Myocyte (in vitro differentiated cells): ENCODE measurements at regions not wholly inside any gene's neighbourhood (a gene's known extent, or its start where the extent isn't known, plus 50 kb on each side); places are given as distances from the start of the nearest gene placed in this dataset.
"Not testable (repeated sequence)": the region's sequence is repeated elsewhere in the genome, so short reads cannot be mapped to it uniquely, and the experiment has no call there.

Experiments
- DNase-seq: peaks from one replicate; pipeline ENCODE4 v3.0.0-alpha.2; 2012; ENCODE audit warnings: low read depth

DNA sequence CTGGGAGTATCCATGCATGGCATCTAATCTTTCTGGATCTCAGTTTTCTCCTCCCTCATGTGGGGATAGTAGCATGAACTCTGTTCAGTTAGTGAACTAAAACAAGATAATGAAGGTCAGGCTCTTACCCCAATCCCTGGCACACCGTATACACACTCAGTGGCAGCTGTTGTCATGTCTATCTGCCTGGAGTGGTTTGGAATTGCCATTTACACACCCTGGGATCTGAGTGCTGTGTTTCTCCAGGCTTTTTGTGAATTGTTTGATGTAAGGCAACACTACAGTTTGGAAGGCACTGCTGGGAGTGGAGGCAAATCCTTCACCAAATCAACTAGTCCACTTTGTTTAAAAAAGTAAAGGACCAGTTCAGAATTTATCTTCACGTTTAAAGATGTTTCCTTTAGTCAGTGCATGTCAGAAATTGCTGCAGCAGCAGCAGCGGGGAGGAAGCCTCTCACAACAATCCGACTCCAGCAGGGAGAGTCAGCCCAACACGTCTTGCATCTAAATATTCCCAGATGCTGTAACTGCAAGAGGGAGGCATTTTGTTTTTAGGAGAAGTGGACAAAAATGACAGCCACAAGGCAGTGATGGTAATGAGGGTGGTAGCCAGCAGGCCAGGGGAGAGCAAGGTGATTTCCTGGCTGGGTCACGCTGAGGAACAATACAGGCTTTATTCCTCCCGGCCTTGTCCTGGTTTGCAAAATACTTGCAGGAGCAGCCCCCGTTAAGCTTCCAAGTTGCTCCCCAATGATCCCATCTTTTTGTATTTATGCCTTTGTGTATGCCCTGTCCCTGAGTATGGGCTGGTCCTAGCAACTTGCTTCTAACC lies 128.5 kb upstream of the LRIG1 start:
- no peak for DNase-seq

DNA sequence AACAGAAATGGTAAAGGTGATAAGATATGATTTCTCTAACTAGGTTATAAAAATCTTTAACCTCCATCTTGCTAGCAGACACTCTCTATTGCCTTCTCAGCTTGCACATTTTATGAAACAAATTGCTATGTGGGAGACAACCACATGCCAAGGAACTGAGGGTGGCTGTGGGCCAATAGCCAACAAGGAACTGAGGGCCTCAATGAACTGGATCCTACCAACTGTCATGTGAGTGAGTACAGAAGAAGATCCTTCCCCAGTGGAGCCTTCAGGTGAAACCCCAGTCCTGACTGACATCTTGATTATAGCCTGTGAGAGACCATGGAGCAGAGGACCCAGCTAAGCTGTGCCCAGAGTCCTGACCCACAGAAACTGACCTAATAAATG lies 129.2 kb upstream of the LRIG1 start:
- DNase-seq, result no peak

DNA sequence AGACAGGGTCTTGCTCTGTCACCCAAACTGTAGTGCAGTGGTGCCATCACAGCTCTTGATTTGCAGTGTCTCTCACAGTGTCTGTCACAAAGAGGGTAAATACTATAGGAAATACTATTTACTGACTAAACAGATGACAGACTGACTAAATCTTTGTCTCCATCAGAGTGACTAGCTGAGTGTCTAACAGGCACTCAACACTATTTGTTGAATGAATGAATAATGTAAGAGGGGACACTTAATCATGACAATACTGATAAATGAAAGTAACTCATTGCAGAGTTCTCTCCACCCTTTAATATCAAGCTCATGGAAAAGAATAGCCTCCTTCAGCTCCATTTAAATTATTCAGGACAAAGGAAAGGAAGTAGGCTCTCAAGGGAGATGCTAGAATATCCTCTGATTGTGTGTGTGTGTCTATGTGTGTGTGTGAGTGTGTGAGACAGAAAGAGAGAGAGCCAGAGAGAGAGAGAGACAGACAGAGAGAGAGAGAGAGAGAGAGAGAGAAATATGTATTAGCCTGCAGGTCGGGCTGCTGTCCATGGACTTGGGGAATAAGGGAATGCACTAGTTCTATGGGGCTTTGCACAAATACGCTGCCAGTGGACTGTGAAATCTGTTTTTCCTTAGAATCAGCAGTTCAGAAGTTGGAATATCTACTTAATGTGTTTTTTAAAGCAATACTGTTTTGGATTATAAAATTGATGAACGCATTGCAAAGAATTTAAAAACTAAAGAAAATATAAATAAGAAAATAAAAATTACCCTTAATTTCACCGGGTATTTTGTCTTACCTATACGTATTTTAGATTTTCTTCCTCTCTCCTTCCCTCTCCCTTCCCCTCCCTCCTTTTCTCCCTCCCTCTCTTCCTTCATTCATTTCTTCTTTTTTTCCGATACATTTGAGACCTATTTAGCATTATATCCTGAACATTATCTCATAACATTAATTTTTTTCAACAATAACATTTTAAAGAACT lies 132.9 kb upstream of the LRIG1 start:
- DNase-seq, result no peak

DNA sequence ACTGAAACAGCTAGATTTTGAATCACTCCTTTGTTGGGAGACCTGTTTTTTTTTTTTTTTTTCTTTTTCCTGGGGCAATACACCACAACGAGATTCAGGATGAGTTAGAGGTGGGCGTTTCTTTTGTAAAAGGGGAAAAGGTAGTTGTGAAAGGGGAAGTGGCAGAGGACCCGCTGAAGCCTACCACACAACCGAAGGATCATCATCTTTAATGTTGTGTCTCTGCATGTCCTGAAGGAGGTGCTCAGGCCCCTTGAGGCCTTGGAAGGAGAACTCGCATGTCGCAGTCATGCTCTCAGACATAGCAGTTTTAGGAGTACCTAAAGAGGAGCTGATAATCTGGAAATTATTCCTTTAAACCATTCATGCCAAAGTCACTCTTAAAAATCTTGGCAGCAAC lies 137.9 kb upstream of the LRIG1 start:
- DNase-seq, result no peak

DNA sequence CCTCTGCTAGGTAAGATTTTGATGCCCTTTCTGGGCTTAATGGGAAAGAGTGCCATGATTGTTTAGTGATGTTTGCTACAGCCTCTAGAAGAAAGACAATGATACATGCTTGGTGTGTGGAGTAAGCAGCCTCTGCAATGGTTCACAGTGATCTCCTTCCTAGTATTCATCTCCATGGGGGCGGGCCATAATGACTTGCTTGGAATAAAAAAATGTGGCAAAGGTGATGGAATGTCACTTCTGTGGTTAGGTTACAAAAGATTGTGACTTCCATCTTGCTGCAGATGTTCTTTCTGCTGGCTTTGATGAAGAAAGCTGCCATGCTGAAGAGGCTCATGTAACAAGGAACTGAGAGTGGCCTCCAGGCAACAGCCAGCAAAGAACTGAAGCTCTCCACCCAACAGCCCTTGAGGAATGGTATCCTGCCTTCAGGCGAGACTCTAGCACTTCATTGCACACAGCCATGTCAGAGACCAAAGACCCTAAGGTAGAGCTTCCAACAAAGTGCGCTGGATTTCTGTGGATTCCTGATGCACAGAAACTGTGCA lies 139.1 kb upstream of the LRIG1 start:
- no peak for DNase-seq

DNA sequence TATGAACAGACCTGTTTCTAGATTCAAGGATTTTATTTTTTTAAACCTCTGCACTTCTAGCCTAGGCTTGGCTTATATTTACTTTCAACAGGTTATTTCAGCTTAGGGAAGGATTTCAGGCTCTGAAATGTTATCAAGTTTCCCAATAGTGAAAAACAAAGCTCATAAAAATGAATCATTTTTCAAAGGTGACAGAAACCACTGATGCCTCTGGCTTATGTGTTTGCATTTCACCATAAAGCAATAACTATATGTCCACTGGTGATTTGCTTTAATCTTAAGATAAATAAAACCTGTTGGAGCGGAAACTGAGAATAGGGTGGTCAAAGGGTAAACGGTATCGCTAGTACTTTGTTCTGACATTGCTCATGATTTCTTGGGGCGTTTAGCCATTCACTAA lies 141.2 kb upstream of the LRIG1 start:
- DNase-seq, result no peak

DNA sequence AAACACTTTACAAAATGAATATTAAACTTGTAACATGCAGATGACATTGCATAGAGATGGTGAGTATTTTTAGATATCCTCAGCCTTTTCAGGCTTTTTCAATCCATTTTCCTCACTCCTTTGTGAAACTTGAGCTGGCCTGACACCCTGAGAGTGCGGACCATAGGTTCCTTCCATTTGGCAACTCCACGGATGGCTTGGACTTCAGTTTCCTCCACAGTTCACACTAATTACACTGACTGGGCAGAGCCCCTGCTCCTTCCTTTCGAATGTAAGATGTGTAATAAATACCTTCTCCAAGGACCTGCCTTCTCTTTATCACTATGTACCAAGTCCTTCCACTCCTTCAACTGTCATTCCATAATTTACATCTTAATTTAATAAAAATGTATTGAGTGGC lies 141.7 kb upstream of the LRIG1 start:
- DNase-seq, result no peak

DNA sequence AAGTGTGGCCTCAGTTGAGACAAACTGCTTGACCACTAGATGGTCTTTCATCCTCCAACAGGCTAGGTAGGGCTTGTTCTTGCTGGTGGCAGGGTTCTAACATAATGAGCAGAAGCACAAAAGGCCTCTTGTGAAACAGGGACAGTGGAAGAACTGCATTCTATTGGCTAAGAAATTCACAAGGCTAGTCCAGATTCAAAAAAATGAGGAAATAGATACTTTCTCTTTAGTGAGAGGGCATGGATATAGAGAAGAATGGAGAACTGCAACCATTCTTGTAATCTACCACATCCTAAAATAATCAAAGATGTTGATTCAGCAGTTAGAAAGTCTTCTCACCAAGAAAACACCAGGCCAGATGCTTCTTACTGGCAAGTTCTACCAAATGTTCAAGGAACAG lies 143.7 kb upstream of the LRIG1 start:
- DNase-seq, result no peak

DNA sequence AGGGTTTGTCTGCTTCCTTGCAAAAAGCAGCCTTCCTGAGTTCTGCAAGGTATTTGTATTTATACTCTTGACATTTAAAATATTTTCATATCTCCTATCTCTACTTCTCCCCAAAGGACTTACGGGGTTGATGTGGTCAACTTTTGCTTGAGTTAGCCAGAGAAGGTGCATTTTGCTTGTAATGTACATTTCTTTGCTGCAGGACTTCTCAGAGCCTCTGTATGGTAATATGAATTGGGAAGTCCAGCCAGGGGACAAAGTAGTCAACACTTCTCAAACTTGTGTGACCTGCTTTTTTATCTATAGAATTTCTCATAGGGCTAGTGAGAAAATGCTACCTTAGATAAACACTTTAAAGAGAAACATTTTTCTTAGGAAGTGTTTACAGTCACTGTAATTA lies 148.2 kb upstream of the LRIG1 start:
- no peak for DNase-seq

DNA sequence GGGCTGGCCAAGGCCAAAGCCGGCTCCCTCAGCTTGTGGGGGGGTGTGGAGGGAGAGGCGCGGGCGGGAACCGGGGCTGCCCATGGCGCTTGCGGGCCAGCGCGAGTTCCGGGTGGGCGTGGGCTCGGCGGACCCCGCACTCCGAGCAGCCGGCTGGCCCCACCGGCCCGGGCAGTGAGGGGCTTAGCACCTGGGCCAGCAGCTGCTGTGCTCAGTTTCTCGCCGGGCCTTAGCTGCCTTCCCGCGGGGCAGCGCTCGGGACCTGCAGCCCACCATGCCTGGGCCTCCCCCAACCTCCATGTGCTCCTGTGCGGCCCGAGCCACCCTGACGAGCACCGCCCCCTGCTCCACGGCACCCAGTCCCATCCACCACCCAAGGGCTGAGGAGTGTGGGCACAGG lies 150.7 kb upstream of the LRIG1 start:
- not testable (repeated sequence) for DNase-seq

DNA sequence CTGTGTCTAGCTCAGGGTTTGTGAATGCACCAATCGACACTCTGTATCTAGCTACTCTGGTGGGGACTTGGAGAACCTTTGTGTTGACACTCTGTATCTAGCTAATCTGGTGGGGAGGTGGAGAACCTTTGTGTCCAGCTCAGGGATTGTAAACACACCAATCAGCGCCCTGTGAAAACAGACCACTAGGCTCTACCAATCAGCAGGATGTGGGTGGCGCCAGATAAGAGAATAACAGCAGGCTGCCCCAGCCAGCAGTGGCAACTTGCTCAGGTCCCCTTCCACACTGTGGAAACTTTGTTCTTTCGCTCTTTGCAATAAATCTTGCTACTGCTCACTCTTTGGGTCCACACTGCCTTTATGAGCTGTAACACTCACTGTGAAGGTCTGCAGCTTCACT lies 151.3 kb upstream of the LRIG1 start:
- not testable (repeated sequence) for DNase-seq

DNA sequence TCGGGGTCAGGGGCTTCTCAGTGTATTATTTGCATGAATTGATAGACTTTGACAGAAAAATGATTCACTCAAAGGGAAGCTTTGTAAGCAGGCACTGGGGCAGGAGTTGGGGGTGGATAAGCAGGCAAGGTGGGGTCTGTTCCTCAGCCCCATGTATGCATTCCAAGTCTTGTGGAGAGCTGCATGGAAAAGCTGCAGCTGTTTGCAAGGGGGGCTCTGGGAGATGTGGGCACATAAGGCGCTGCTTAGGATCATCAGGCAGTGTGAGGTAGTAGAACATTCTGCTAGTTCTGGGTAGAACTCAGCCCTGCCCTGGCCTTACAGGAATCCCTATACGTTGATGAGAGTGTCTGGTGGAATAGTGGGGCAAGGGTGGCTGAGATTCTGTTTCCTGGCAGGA lies 154.2 kb upstream of the LRIG1 start:
- no peak for DNase-seq

DNA sequence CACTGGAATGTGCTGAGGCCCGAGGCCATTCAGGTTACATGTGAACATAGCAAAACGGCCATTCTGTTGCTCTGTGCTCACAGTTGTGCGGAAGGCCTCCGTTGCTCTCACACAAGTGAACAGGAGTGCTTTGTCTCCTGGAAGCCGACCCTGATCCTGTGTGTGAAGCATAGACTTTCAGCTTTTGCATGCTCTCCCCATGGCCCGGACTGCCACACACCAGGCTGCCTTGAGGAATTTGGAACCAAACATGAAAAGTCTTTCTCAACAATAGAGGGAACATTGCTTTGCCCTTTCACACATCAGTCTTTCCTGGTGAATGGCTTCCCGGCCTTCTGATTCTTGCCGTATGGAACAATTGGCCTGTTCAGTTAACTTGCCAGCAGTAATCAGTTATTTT lies 154.8 kb upstream of the LRIG1 start:
- DNase-seq, result no peak

DNA sequence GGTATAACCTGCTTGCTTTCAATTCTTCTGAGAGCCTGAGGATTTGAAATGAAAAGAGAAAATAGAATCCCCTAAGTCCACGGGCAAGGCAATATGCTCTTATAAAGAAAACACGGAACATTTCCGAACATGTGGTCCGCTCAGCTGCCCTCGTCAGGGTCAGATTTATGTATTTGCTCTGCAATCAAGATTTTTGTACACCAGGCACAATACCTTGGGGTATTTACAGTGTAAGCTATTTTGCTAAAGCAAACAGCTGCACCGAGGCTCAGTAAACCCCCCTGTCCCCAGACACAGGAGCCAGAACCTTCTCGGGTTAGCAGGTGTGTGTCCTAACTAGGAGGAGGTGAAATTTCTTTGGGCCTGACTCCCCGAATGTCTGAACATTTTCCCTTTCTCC lies 155.8 kb upstream of the LRIG1 start:
- DNase-seq, result no peak

DNA sequence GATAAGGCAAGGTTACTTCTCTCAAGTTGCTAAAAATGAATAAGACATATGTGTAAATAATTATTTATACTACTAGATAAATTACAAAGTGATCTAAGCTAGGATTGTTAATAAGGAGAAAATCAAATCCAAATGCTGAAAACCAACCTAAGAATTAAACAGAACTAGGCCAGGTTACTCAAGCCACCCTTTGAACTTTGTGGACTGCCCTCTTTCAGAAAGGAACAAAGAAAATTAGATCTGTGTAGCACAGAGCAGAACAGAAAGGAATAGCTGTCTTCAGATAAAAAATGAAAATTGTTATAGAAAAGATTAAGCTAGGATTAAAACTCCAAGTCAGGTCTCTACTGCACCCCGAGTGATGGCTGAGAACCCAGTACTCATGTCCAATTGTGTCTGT lies 158.2 kb upstream of the LRIG1 start:
- DNase-seq, result no peak

DNA sequence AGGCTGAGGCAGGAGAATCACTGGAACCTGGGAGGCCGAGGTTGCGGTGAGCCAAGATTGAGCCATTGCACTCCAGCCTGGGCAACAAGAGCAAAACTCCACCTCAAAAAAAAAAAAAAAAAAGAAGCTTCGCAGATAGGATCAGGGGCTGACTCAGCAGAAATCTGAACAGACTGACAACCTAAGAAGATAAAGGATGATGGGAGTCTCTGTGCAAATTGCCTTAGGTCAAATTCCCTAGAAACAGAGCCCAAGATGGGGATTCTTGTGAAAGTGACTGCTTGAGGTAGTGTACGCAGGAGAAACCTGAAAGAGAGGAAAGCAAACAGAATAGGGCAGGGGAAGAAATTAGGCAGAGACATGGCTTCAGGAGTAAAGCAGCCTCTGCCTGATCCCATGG lies 160.8 kb upstream of the LRIG1 start:
- no peak for DNase-seq

DNA sequence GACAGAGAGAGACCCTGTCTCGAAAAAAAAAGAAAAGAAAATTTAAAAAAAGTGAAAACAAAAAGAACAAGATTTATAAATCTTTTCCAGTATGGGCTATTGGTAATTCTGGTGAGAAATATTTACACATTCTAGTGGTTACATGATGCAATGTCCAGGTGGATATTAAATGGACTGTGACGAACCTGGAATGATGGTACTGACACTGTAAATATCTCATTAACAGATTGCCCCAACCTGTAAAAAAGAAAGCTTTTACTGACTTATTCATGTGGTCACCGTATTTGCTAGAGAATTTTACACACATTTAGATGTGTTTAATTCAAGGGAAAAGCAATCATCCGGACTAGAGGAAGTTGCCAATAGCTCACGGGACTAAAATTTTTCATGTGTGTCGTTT lies 162.1 kb upstream of the LRIG1 start:
- no peak for DNase-seq

DNA sequence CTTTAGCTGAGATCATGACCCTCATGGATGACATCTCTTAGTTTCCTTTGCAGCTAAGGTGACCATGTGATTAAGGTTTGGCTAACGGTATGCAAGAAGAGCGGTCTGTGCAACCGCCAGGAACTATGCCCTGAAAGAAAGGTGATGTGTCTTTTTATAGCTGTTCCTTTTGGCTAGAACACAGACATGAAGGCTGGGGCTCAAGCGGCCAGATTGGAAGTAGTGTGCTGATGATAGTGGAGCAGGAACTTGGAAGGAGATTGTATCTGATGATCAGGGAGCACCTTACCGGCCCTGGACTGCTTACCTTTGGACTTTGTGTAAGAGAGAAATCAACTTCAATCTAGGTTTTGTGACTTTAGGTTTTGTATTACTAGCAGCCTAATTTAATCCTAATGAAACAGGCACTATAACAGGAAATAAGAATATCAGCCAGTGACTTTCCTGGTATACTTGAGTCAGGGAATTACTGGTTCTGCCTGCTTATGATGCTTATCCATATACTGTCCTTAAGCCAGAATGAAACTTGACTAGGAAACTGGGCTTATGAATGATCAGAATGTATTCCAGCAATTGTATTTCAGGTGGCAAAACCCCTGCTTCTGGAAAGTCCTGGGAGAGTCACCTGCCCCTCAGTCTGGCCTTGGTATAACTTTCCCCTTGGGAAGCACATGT lies 164.3 kb upstream of the LRIG1 start:
- no peak for DNase-seq

DNA sequence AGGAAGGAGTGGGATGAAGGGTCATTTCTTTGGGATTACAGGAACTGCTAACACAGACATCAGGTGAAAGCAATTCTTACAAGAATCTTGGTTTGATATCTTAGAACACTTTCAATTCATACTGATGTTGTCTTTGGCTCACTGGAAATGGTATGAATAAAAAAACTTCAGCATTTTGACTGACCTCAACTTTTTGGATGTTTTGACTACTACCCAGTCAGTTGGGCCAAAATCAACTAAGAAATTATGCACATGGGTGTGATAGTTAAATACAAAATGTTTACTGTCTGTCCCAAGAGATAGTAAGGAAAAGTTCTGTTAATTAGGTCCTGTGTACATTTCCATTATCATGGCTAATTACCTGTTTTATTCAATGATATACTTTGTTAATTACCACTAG lies 165.5 kb upstream of the LRIG1 start:
- no peak for DNase-seq

DNA sequence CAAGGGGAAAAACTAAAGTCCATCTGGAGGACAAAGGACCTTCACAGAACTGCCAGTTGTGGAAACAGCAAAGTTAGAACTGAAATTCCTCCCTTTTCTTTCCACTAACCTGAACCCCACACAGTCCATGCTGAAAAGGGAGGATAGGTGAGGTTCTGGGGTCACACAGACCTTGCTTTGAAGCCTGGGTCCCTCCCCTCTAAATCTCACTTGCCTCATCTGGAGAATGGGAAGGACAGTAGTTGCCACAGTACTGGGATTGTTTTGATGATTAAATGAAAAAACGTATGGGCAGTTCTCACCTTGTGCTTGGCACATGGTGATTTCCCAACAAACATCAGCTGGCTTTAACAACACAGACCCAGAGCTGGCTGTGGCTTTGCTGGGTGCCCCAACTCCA lies 166.4 kb upstream of the LRIG1 start:
- no peak for DNase-seq

DNA sequence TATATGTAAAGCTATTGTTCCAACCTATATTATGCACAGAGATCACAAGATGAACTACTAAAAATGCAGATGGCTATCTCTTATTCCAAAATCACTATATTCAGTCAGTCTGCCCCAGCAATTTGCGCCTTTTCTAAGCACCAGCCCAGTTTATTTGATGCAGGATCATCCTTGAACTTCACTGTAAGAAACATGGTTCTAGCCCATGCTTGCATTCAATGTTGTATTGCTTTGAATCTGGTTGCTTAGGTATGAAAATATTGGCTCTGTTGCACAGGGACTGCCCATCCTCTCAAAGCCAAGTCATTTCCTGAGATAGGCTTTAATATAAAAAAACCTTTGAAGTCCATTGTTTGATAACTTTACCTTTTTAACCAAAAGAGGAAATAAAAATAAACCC lies 170.5 kb upstream of the LRIG1 start:
- DNase-seq, result no peak

DNA sequence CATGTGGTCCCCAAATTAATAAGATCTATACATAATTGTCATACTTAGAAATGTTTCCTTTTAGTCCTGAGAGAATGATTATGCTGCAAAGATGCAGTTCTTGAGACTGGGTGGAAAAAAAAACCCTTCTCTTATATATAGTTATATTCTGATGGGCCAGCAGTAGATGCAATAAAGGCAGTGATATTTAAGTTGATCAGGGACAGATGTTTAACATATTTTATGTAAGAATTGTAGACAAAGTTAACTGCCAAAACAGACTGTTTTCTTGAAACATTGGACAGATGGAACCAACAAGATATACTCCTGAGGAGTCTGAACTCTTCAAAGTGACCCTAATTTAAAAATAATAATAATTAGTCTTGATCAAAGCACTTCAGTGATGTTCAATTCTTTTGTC lies 172.0 kb upstream of the LRIG1 start:
- DNase-seq, result no peak
